Superior temporal gyrus (tissue), 1 donor: ENCODE measurements at regions not wholly inside any gene's neighbourhood (a gene's known extent, or its start where the extent isn't known, plus 50 kb on each side); places are given as distances from the start of the nearest gene placed in this dataset.

ENCODE experiments used
- DNase-seq: peaks from one replicate; pipeline ENCODE4 v3.0.0-alpha.2; 2016; ENCODE audit errors: extremely low spot score

GRCh38 chr3:13210221-13210975, 137.2 kb upstream of the IQSEC1 start:
- no peak for DNase-seq

- DNase-seq, result no peak
Measured at GRCh38 chr3:13209634-13209997, 136.4 kb upstream of the IQSEC1 start.

- no peak for DNase-seq
Measured at GRCh38 chr3:13208706-13209633, 135.7 kb upstream of the IQSEC1 start.

GRCh38 chr3:13207975-13208705, 134.9 kb upstream of the IQSEC1 start:
- no peak for DNase-seq

GRCh38 chr3:13207578-13207922, 134.3 kb upstream of the IQSEC1 start:
- no peak for DNase-seq

- no peak for DNase-seq
Measured at GRCh38 chr3:13206799-13207577, 133.8 kb upstream of the IQSEC1 start.

GRCh38 chr3:13205567-13206143, 132.4 kb upstream of the IQSEC1 start:
- no peak for DNase-seq

- no peak for DNase-seq
Measured at GRCh38 chr3:13204177-13204581, 130.9 kb upstream of the IQSEC1 start.

GRCh38 chr3:13203398-13204176, 130.4 kb upstream of the IQSEC1 start:
- DNase-seq, result no peak

GRCh38 chr3:13202744-13203397, 129.6 kb upstream of the IQSEC1 start:
- no peak for DNase-seq

- DNase-seq, result no peak
Measured at GRCh38 chr3:13201851-13202250, 128.6 kb upstream of the IQSEC1 start.

- no peak for DNase-seq
Measured at GRCh38 chr3:13200946-13201345, 127.7 kb upstream of the IQSEC1 start.

- no peak for DNase-seq
Measured at GRCh38 chr3:13200465-13200864, 127.2 kb upstream of the IQSEC1 start.

GRCh38 chr3:13199899-13200451, 126.7 kb upstream of the IQSEC1 start:
- no peak for DNase-seq

GRCh38 chr3:13199006-13199776, 126.0 kb upstream of the IQSEC1 start:
- no peak for DNase-seq

GRCh38 chr3:13198264-13198879, 125.1 kb upstream of the IQSEC1 start:
- no peak for DNase-seq

GRCh38 chr3:13197795-13198194, 124.6 kb upstream of the IQSEC1 start:
- DNase-seq, result no peak

- no peak for DNase-seq
Measured at GRCh38 chr3:13197281-13197680, 124.1 kb upstream of the IQSEC1 start.
